Lower lobe of right lung (tissue), 2 donors: ENCODE measurements at regions not wholly inside any gene's neighbourhood (a gene's known extent, or its start where the extent isn't known, plus 50 kb on each side); places are given as distances from the start of the nearest gene placed in this dataset.

Source experiments
- ATAC-seq, 2 donors: fragments of 200-7000 bp; cut with Tn5 transposase; one replicate each; pipeline ENCODE4 v1.9.1; 2020 to 2022; ENCODE audit warnings: mild to moderate bottlenecking in 2 of 2, moderate library complexity in 2 of 2
- DNase-seq: peaks from one replicate; pipeline ENCODE4 v3.0.0-alpha.2; 2020
- H3K27ac ChIP-seq: fragments of 200-600 bp; one replicate; pipeline ENCODE4 v1.8.0; 2022
- H3K27me3 ChIP-seq: fragments of 200-600 bp; one replicate; pipeline ENCODE4 v1.8.0; 2022; ENCODE audit warnings: low read depth
- H3K36me3 ChIP-seq: fragments of 200-600 bp; one replicate; pipeline ENCODE4 v1.8.0; 2022; ENCODE audit warnings: mild to moderate bottlenecking
- H3K4me1 ChIP-seq: fragments of 200-600 bp; one replicate; pipeline ENCODE4 v1.8.0; 2022
- H3K4me3 ChIP-seq: fragments of 200-600 bp; one replicate; pipeline ENCODE4 v1.8.0; 2022; ENCODE audit warnings: mild to moderate bottlenecking
- H3K9me3 ChIP-seq: fragments of 200-600 bp; one replicate; pipeline ENCODE4 v1.8.0; 2022
- CTCF ChIP-seq: fragments of 200-600 bp; IDR thresholded peaks from one replicate; pipeline ENCODE4 v1.8.0; 2022; ENCODE audit warnings: antibody characterized with exemption, mild to moderate bottlenecking
- intact Hi-C: fragments of 100-400 bp; cut with DNase I; formaldehyde crosslinking; loops from one replicate; pipeline ENCODE4 v1.11.0; 2022
- donor health status: DM: no; HTN: yes; CAD: no; lungs with severe emphysema.

GRCh38 chr12:46454981-46455380 is 82.4 kb upstream of the SLC38A2 start:
- ATAC-seq (no peak), DNase-seq (no peak)
- H3K27me3 ChIP-seq = no peaks in the 10 kb centered on the region
- no peaks in the 10 kb centered on the region for H3K36me3 ChIP-seq
- H3K9me3 ChIP-seq = no peaks in the 10 kb centered on the region
- H3K27ac ChIP-seq = no peak overlapping the region
- TF ChIP-seq CTCF = no peak
- intact Hi-C loops = no loop called here
- no peak overlapping the region for H3K4me3 ChIP-seq
- peaks cover 32% of the 10 kb centered on the region for H3K4me1 ChIP-seq

GRCh38 chr12:46453428-46453827 is 80.9 kb upstream of the SLC38A2 start:
- DNase-seq = no peak
- Histone ChIP-seq H3K27ac (no peak overlapping the region), H3K4me3 (no peak overlapping the region), H3K9me3 (no peaks in the 10 kb centered on the region), H3K4me1 (peaks cover 23% of the 10 kb centered on the region), H3K27me3 (no peaks in the 10 kb centered on the region), H3K36me3 (no peaks in the 10 kb centered on the region)
- TF ChIP-seq CTCF = no peak
- no peak for ATAC-seq
- intact Hi-C loops = no loop called here

- Histone ChIP-seq H3K27me3 (no peaks in the 10 kb centered on the region), H3K27ac (no peak overlapping the region), H3K4me3 (no peak overlapping the region), H3K4me1 (peaks cover 23% of the 10 kb centered on the region), H3K36me3 (no peaks in the 10 kb centered on the region), H3K9me3 (no peaks in the 10 kb centered on the region)
- TF ChIP-seq CTCF = no peak
- DNase-seq (no peak), ATAC-seq (no peak)
- intact Hi-C loops = no loop called here
These were observed 80.2 kb upstream of the SLC38A2 start for GRCh38 chr12:46452776-46453175.

- TF ChIP-seq CTCF = no peak
- Histone ChIP-seq H3K4me1 (peaks cover 23% of the 10 kb centered on the region), H3K9me3 (no peaks in the 10 kb centered on the region), H3K27ac (no peak overlapping the region), H3K27me3 (no peaks in the 10 kb centered on the region), H3K36me3 (no peaks in the 10 kb centered on the region), H3K4me3 (no peak overlapping the region)
- no peak for ATAC-seq
- DNase-seq = no peak
- intact Hi-C loops = no loop called here
These were observed 79.6 kb upstream of the SLC38A2 start for GRCh38 chr12:46452061-46452615.

- no peaks in the 10 kb centered on the region for H3K9me3 ChIP-seq
- DNase-seq = no peak
- TF ChIP-seq CTCF = no peak
- H3K27ac ChIP-seq = no peak overlapping the region
- H3K36me3 ChIP-seq = no peaks in the 10 kb centered on the region
- peaks cover 23% of the 10 kb centered on the region for H3K4me1 ChIP-seq
- intact Hi-C loops = no loop called here
- no peak for ATAC-seq
- no peak overlapping the region for H3K4me3 ChIP-seq
- H3K27me3 ChIP-seq = no peaks in the 10 kb centered on the region
These were observed 78.9 kb upstream of the SLC38A2 start for GRCh38 chr12:46451276-46452021.
